HepG2 (cell line): ENCODE measurements at regions not wholly inside any gene's neighbourhood (a gene's known extent, or its start where the extent isn't known, plus 50 kb on each side); places are given as distances from the start of the nearest gene placed in this dataset.
A peak's percentile ranks its signal among the peaks of the same experiment; 100 is the strongest.

Experiments
- CBX2 ChIP-seq, 2 experiments: fragments of 200-600 bp in 1 of 2; sonication (generic); formaldehyde crosslinking in 1 of 2; IDR thresholded peaks; 2 replicates each; pipeline versions ENCODE4 v1.7.0 to v1.8.1; 2018 to 2022; ENCODE audit warnings: low read depth in 2 of 2, low read length in 1 of 2, mild to moderate bottlenecking in 1 of 2, missing genetic modification reagents in 1 of 2
- E2F1 ChIP-seq: sonication (generic); formaldehyde crosslinking; IDR thresholded peaks from 2 replicates; pipeline ENCODE4 v1.5.0; 2020; ENCODE audit warnings: missing genetic modification reagents
- ETV6 ChIP-seq: sonication (generic); formaldehyde crosslinking; conservative IDR thresholded peaks from 2 replicates; pipeline ENCODE4 v1.4.0; 2020; ENCODE audit warnings: missing genetic modification reagents
- GATAD1 ChIP-seq: IDR thresholded peaks from 2 replicates; pipeline ENCODE4 v1.6.1; 2016; ENCODE audit warnings: missing genetic modification reagents, missing compliant biosample characterization
- GZF1 ChIP-seq: sonication (generic); formaldehyde crosslinking; IDR thresholded peaks from 2 replicates; pipeline ENCODE4 v1.5.1; 2020; ENCODE audit warnings: mild to moderate bottlenecking, missing genetic modification reagents
- HBP1 ChIP-seq: IDR thresholded peaks from 2 replicates; pipeline ENCODE4 v1.6.1; 2016; ENCODE audit warnings: low read depth, control low read depth
- HCFC1 ChIP-seq: fragments of 150-350 bp; IDR thresholded peaks from 2 replicates; pipeline ENCODE4 v1.6.1; 2014; ENCODE audit warnings: low read depth, low read length
- HOXD1 ChIP-seq: sonication (generic); formaldehyde crosslinking; IDR thresholded peaks from 2 replicates; pipeline ENCODE4 v1.5.0; 2020; ENCODE audit warnings: missing genetic modification reagents
- MIER2 ChIP-seq: IDR thresholded peaks from 2 replicates; pipeline ENCODE4 v1.6.1; 2016; ENCODE audit warnings: missing biosample characterization, missing genetic modification reagents
- MYC ChIP-seq: sonication (generic); formaldehyde crosslinking; IDR thresholded peaks from 2 replicates; pipeline ENCODE4 v1.9.0; 2021; ENCODE audit warnings: missing genetic modification reagents, borderline replicate concordance
- NFE2 ChIP-seq: sonication (generic); formaldehyde crosslinking; IDR thresholded peaks from 2 replicates; pipeline ENCODE4 v1.4.0; 2020; ENCODE audit warnings: missing genetic modification reagents
- PAX8 ChIP-seq: sonication (generic); formaldehyde crosslinking; IDR thresholded peaks from 2 replicates; pipeline ENCODE4 v1.8.0; 2022; ENCODE audit warnings: mild to moderate bottlenecking, missing genetic modification reagents, borderline replicate concordance
- PHF8 ChIP-seq: sonication (generic); formaldehyde crosslinking; IDR thresholded peaks from 2 replicates; pipeline ENCODE4 v1.5.0; 2020; ENCODE audit warnings: missing genetic modification reagents
- RFX1 ChIP-seq: fragments of 450-650 bp; IDR thresholded peaks from 2 replicates; pipeline ENCODE4 v1.6.1; 2017
- SALL2 ChIP-seq: sonication (generic); formaldehyde crosslinking; IDR thresholded peaks from 2 replicates; pipeline ENCODE4 v1.8.1; 2023; ENCODE audit warnings: mild to moderate bottlenecking, missing genetic modification reagents, inconsistent platforms
- TFDP1 ChIP-seq: IDR thresholded peaks from 2 replicates; pipeline ENCODE4 v1.6.1; 2016; ENCODE audit warnings: missing compliant biosample characterization, missing genetic modification reagents, borderline replicate concordance
- ZBTB20 ChIP-seq: sonication (generic); formaldehyde crosslinking; IDR thresholded peaks from 2 replicates; pipeline ENCODE4 v1.8.1; 2023; ENCODE audit warnings: missing genetic modification reagents, low read depth, mild to moderate bottlenecking, borderline replicate concordance
- ZNF136 ChIP-seq: sonication (generic); formaldehyde crosslinking; IDR thresholded peaks from 2 replicates; pipeline ENCODE4 v1.8.1; 2022; ENCODE audit warnings: low read depth, mild to moderate bottlenecking, moderate library complexity, missing genetic modification reagents
- ZNF326 ChIP-seq: sonication (generic); formaldehyde crosslinking; IDR thresholded peaks from 2 replicates; pipeline ENCODE4 v1.4.0; 2020; ENCODE audit warnings: missing genetic modification reagents, borderline replicate concordance
- ZNF510 ChIP-seq: sonication (generic); formaldehyde crosslinking; IDR thresholded peaks from 2 replicates; pipeline ENCODE4 v1.4.0; 2020; ENCODE audit warnings: low read depth, mild to moderate bottlenecking, missing genetic modification reagents
- ZNF530 ChIP-seq: sonication (generic); formaldehyde crosslinking; IDR thresholded peaks from 2 replicates; pipeline ENCODE4 v1.5.0; 2020; ENCODE audit warnings: low read depth, mild to moderate bottlenecking, missing genetic modification reagents
- ZNF550 ChIP-seq: sonication (generic); formaldehyde crosslinking; IDR thresholded peaks from 2 replicates; pipeline ENCODE4 v1.4.0; 2020; ENCODE audit warnings: mild to moderate bottlenecking, missing genetic modification reagents, borderline replicate concordance
- ZNF619 ChIP-seq: sonication (generic); formaldehyde crosslinking; IDR thresholded peaks from 2 replicates; pipeline ENCODE4 v1.4.0; 2020; ENCODE audit warnings: mild to moderate bottlenecking, missing genetic modification reagents
- ZNF674 ChIP-seq: sonication (generic); formaldehyde crosslinking; IDR thresholded peaks from 2 replicates; pipeline ENCODE4 v1.5.0; 2020; ENCODE audit warnings: low read depth, mild to moderate bottlenecking, missing genetic modification reagents
- ZNF784 ChIP-seq: sonication (generic); formaldehyde crosslinking; IDR thresholded peaks from 2 replicates; pipeline ENCODE4 v1.5.1; 2020; ENCODE audit warnings: missing genetic modification reagents, mild to moderate bottlenecking, borderline replicate concordance
- ZSCAN20 ChIP-seq: sonication (generic); formaldehyde crosslinking; IDR thresholded peaks from 2 replicates; pipeline ENCODE4 v1.4.0; 2020; ENCODE audit warnings: missing genetic modification reagents, mild to moderate bottlenecking, borderline replicate concordance

GRCh38 chr9:129343424-129344375, 165.6 kb upstream of the IER5L start (continued):
- TF ChIP-seq TFDP1 (CRISPR knock-in tag) = 0 out of 2 replicates have a peak, but pooled peaks have one; percentile 34
- TF ChIP-seq MYC (CRISPR knock-in tag) = peak; percentile 89; the same call in 1 of the 2 replicates
- no peak for TF ChIP-seq CBX2 (IDR thresholded peaks at IDR 0.05; ENCODE audit: low read depth, low read length)
- TF ChIP-seq CBX2 (CRISPR knock-in tag; IDR thresholded peaks at IDR 0.05; ENCODE audit: low read depth) = peak; percentile 92; the same call in 1 of the 2 replicates
- no peak for TF ChIP-seq ZNF326 (CRISPR knock-in tag)
- TF ChIP-seq ZSCAN20 = no peak
- no peak for TF ChIP-seq E2F1 (CRISPR knock-in tag)
- TF ChIP-seq ETV6 (CRISPR knock-in tag) = no peak; the same call in 1 of the 2 replicates
- no peak for TF ChIP-seq HCFC1
- peak; percentile 81; the same call in 1 of the 2 replicates for TF ChIP-seq ZBTB20 (CRISPR knock-in tag)
- TF ChIP-seq RFX1 = no peak
- peak; percentile 94 for TF ChIP-seq HOXD1
- TF ChIP-seq GATAD1 (CRISPR knock-in tag) = peak; percentile 82
- no peak for TF ChIP-seq MIER2
- TF ChIP-seq ZNF530 = no peak
- TF ChIP-seq ZNF136 = peak; percentile 89; the same call in 1 of the 2 replicates
- TF ChIP-seq PAX8 (CRISPR knock-in tag) = no peak
- TF ChIP-seq ZNF784 (CRISPR knock-in tag) = peak; percentile 91
- peak; percentile 79 for TF ChIP-seq HBP1 (CRISPR knock-in tag)
- no peak for TF ChIP-seq NFE2
- no peak for TF ChIP-seq ZNF550 (CRISPR knock-in tag)
- TF ChIP-seq ZNF510 = peak; percentile 71; the same call in 1 of the 2 replicates
- TF ChIP-seq ZNF674 = 0 out of 2 replicates have a peak, but pooled peaks have one; percentile 60
- 0 out of 2 replicates have a peak, but pooled peaks have one; percentile 67 for TF ChIP-seq ZNF619 (CRISPR knock-in tag)
- peak; percentile 66; the same call in 1 of the 2 replicates for TF ChIP-seq PHF8
- TF ChIP-seq GZF1 (CRISPR knock-in tag) = peak; percentile 71; the same call in 1 of the 2 replicates
- peak; percentile 90 for TF ChIP-seq SALL2 (CRISPR knock-in tag)
